ENCODE measurements at regions not wholly inside any gene's neighbourhood (a gene's known extent, or its start where the extent isn't known, plus 50 kb on each side); places are given as distances from the start of the nearest gene placed in this dataset.

DNA sequence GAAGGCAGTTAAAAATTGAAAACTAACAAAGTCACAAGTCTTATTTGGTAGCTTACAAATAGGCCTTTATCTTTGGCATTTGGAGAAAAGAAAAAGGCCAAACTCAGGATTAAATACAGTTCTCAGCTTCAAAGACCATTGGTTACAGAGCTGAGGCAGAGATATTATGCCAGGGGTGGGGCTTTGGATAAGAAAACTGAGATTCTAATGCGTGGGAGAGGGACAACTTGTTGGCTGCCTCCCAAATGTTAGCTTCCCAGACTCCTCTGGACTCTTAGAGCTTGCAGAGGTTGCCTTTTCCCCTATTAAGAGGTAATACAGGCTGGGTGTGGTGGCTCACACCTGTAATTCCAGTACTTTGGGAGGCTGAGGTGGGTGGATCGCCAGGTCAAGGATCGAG, 231.8 kb downstream of the SQOR start:
- FAIRE-seq (no peak), ATAC-seq (no peak), DNase-seq (ENCODE audit: low spot score) (no peak)
- Histone ChIP-seq H2AFZ (ENCODE audit: low read length) (no peak overlapping the region), H3K36me3 (replicated peaks in 1 of 2; ENCODE audit: control insufficient read depth in 1 of 2, insufficient read depth in 2 of 2, low read length in 2 of 2) (no peaks in the 10 kb centered on the region), H3K4me1 (ENCODE audit: insufficient read depth, low read length) (no peaks in the 10 kb centered on the region), H3K9ac (ENCODE audit: insufficient read depth, low read depth, low read length) (no peak overlapping the region), H4K20me1 (ENCODE audit: insufficient read depth, low read length) (no peaks in the 10 kb centered on the region), H3K9me3 (ENCODE audit: low read length) (no peaks in the 10 kb centered on the region), H3K4me2 (ENCODE audit: low read depth, low read length) (no peak overlapping the region), H3K27ac (ENCODE audit: extremely low read length, insufficient read depth, low read length) (no peak overlapping the region), H3K79me2 (ENCODE audit: insufficient read depth, low read length) (no peaks in the 10 kb centered on the region), H3K4me3 (replicated peaks in 1 of 3; ENCODE audit: insufficient read depth in 1 of 3, low read depth in 2 of 3, low read length in 3 of 3) (no peak overlapping the region), H3K27me3 (ENCODE audit: control insufficient read depth in 1 of 2, insufficient read depth in 2 of 2, low read length in 2 of 2) (no peaks in the 10 kb centered on the region)
- in situ Hi-C loops (cut with HindIII; ENCODE audit: extremely low pct_ligation_motif_present, low pct_unique_long_range_greater_than_20kb) (no loop called here), intact Hi-C loops (cut with micrococcal nuclease; ENCODE audit: unreplicated experiment) (no loop called here)
- ChIA-PET CTCF (ENCODE audit: low intra/inter-chr PET ratio, low total read pairs) (no interaction called here), POLR2A (no interaction called here)
- BruUV-seq (replicated peaks) = no TSS peak
- WGBS (ENCODE audit: low lambda C conversion rate) = 10% methylated on average over 3 of the region's 3 CpGs
- TF ChIP-seq DR1 (CRISPR knock-in tag; IDR thresholded peaks at IDR 0.05) (no peak), THAP7 (CRISPR knock-in tag; IDR thresholded peaks at IDR 0.05) (no peak)

GRCh38 chr15:45867281-45867680, 232.5 kb downstream of the SQOR start:
- H3K9me3 ChIP-seq (ENCODE audit: low read length) = peaks cover under 1% of the 10 kb centered on the region; the same call in 1 of the 2 replicates
- FAIRE-seq = no peak
- no peaks in the 10 kb centered on the region for H3K27me3 ChIP-seq (ENCODE audit: control insufficient read depth in 1 of 2, insufficient read depth in 2 of 2, low read length in 2 of 2)
- H3K79me2 ChIP-seq (ENCODE audit: insufficient read depth, low read length) = no peaks in the 10 kb centered on the region
- ChIA-PET POLR2A (no interaction called here), CTCF (ENCODE audit: low intra/inter-chr PET ratio, low total read pairs) (no interaction called here)
- no peaks in the 10 kb centered on the region for H4K20me1 ChIP-seq (ENCODE audit: insufficient read depth, low read length)
- H3K4me3 ChIP-seq (replicated peaks in 1 of 3; ENCODE audit: insufficient read depth in 1 of 3, low read depth in 2 of 3, low read length in 3 of 3) = no peak overlapping the region
- no TSS peak for BruUV-seq (replicated peaks)
- DNase-seq (ENCODE audit: low spot score) = no peak
- H3K4me2 ChIP-seq (ENCODE audit: low read depth, low read length) = no peak overlapping the region
- no peak overlapping the region for H3K9ac ChIP-seq (ENCODE audit: insufficient read depth, low read depth, low read length)
- H3K36me3 ChIP-seq (replicated peaks in 1 of 2; ENCODE audit: control insufficient read depth in 1 of 2, insufficient read depth in 2 of 2, low read length in 2 of 2) = no peaks in the 10 kb centered on the region
- in situ Hi-C loops (cut with HindIII; ENCODE audit: extremely low pct_ligation_motif_present, low pct_unique_long_range_greater_than_20kb) = no loop called here
- ATAC-seq = no peak
- intact Hi-C loops (cut with micrococcal nuclease; ENCODE audit: unreplicated experiment) = no loop called here
- H3K4me1 ChIP-seq (ENCODE audit: insufficient read depth, low read length) = no peaks in the 10 kb centered on the region
- no peak overlapping the region for H3K27ac ChIP-seq (ENCODE audit: extremely low read length, insufficient read depth, low read length)
- no peak overlapping the region for H2AFZ ChIP-seq (ENCODE audit: low read length)
- TF ChIP-seq FOSL1 (CRISPR knock-in tag; IDR thresholded peaks at IDR 0.05; ENCODE audit: borderline replicate concordance) = no peak
- no peak for TF ChIP-seq HDAC1 (CRISPR knock-in tag; IDR thresholded peaks at IDR 0.05)
- TF ChIP-seq HOXA9 (CRISPR knock-in tag; IDR thresholded peaks at IDR 0.05; ENCODE audit: borderline replicate concordance) = no peak
- TF ChIP-seq CREM (IDR thresholded peaks at IDR 0.05) = no peak
- TF ChIP-seq CREM (CRISPR knock-in tag; IDR thresholded peaks at IDR 0.05) = no peak
- no peak for TF ChIP-seq RAD51 (IDR thresholded peaks at IDR 0.05; ENCODE audit: borderline replicate concordance)
- no peak for TF ChIP-seq ZBTB7A (CRISPR knock-in tag; IDR thresholded peaks at IDR 0.05)
- no peak for TF ChIP-seq TOE1 (CRISPR knock-in tag; IDR thresholded peaks at IDR 0.05)
- no peak for TF ChIP-seq NAIF1 (CRISPR knock-in tag; IDR thresholded peaks at IDR 0.05; ENCODE audit: borderline replicate concordance)
- TF ChIP-seq SOX13 (IDR thresholded peaks at IDR 0.05) = no peak
- TF ChIP-seq SOX13 (CRISPR knock-in tag; conservative IDR thresholded peaks at IDR 0.05 in 1 of 2, IDR thresholded peaks at IDR 0.05 in 1 of 2) = no peak
- TF ChIP-seq, protein P1, sequence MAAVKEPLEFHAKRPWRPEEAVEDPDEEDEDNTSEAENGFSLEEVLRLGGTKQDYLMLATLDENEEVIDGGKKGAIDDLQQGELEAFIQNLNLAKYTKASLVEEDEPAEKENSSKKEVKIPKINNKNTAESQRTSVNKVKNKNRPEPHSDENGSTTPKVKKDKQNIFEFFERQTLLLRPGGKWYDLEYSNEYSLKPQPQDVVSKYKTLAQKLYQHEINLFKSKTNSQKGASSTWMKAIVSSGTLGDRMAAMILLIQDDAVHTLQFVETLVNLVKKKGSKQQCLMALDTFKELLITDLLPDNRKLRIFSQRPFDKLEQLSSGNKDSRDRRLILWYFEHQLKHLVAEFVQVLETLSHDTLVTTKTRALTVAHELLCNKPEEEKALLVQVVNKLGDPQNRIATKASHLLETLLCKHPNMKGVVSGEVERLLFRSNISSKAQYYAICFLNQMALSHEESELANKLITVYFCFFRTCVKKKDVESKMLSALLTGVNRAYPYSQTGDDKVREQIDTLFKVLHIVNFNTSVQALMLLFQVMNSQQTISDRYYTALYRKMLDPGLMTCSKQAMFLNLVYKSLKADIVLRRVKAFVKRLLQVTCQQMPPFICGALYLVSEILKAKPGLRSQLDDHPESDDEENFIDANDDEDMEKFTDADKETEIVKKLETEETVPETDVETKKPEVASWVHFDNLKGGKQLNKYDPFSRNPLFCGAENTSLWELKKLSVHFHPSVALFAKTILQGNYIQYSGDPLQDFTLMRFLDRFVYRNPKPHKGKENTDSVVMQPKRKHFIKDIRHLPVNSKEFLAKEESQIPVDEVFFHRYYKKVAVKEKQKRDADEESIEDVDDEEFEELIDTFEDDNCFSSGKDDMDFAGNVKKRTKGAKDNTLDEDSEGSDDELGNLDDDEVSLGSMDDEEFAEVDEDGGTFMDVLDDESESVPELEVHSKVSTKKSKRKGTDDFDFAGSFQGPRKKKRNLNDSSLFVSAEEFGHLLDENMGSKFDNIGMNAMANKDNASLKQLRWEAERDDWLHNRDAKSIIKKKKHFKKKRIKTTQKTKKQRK (IDR thresholded peaks at IDR 0.05; ENCODE audit: low read length) = no peak
- TF ChIP-seq MEF2D (CRISPR knock-in tag; IDR thresholded peaks at IDR 0.05) = no peak
- TF ChIP-seq GATAD1 (CRISPR knock-in tag; IDR thresholded peaks at IDR 0.05) = no peak
- no peak for TF ChIP-seq ZFP41 (CRISPR knock-in tag; IDR thresholded peaks at IDR 0.05; ENCODE audit: borderline replicate concordance)
- no peak for TF ChIP-seq CBX2 (IDR thresholded peaks at IDR 0.05; ENCODE audit: low read depth, low read length)
- no peak for TF ChIP-seq CBX2 (CRISPR knock-in tag; IDR thresholded peaks at IDR 0.05; ENCODE audit: low read depth)
